ENCODE measurements at regions not wholly inside any gene's neighbourhood (a gene's known extent, or its start where the extent isn't known, plus 50 kb on each side); places are given as distances from the start of the nearest gene placed in this dataset.

DNA sequence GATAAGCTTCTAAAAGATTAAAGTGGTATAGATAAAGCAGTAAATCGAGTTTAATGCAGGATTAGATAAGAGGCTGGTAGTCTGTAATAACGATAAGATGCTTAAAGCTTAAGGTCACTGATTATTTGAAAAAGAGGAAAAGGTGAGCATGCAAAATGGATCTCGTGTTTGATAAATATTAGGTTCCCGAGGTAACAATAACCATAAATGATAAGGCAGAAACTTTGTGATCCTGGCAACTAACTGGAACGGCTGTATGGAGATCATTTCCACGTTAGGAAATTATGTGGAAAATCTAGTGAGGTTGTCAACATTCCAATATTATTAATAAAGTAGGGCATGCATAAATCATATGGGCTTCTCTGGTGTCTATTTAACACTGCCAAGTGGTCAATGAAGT is 255.5 kb downstream of the EFCAB11 start:
- Histone ChIP-seq H3K79me2 (ENCODE audit: insufficient read depth, low read length) (no peaks in the 10 kb centered on the region), H3K4me3 (ENCODE audit: low read depth, low read length, poor library complexity, severe bottlenecking) (no peak overlapping the region), H3K27ac (ENCODE audit: low read depth, low read length, poor library complexity, severe bottlenecking) (no peak overlapping the region), H3K4me1 (ENCODE audit: insufficient read depth, low read length, severe bottlenecking) (peaks cover 14% of the 10 kb centered on the region), H3K36me3 (ENCODE audit: insufficient read depth, low read length) (no peaks in the 10 kb centered on the region; the same call in 1 of the 2 replicates), H3K9ac (ENCODE audit: low read length) (no peak overlapping the region), H3K9me2 (ENCODE audit: low read depth, low read length) (no peaks in the 10 kb centered on the region), H3K4me2 (ENCODE audit: low read length) (no peak overlapping the region), H3K9me3 (ENCODE audit: low read length) (peaks cover 8% of the 10 kb centered on the region; the same call in 1 of the 2 replicates), H3K27me3 (ENCODE audit: insufficient read depth, low read length) (no peaks in the 10 kb centered on the region; the same call in 1 of the 2 replicates), H3F3A (ENCODE audit: insufficient read depth, low read length) (no peaks in the 10 kb centered on the region), H4K20me1 (ENCODE audit: insufficient read depth, low read length) (no peaks in the 10 kb centered on the region), H2AFZ (ENCODE audit: low read length) (no peak overlapping the region)
- no peak for TF ChIP-seq EZH2 (IDR thresholded peaks at IDR 0.05; ENCODE audit: borderline replicate concordance, low read length)
- TF ChIP-seq, protein P1, sequence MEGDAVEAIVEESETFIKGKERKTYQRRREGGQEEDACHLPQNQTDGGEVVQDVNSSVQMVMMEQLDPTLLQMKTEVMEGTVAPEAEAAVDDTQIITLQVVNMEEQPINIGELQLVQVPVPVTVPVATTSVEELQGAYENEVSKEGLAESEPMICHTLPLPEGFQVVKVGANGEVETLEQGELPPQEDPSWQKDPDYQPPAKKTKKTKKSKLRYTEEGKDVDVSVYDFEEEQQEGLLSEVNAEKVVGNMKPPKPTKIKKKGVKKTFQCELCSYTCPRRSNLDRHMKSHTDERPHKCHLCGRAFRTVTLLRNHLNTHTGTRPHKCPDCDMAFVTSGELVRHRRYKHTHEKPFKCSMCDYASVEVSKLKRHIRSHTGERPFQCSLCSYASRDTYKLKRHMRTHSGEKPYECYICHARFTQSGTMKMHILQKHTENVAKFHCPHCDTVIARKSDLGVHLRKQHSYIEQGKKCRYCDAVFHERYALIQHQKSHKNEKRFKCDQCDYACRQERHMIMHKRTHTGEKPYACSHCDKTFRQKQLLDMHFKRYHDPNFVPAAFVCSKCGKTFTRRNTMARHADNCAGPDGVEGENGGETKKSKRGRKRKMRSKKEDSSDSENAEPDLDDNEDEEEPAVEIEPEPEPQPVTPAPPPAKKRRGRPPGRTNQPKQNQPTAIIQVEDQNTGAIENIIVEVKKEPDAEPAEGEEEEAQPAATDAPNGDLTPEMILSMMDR (IDR thresholded peaks at IDR 0.05; ENCODE audit: low read length) = no peak

DNA sequence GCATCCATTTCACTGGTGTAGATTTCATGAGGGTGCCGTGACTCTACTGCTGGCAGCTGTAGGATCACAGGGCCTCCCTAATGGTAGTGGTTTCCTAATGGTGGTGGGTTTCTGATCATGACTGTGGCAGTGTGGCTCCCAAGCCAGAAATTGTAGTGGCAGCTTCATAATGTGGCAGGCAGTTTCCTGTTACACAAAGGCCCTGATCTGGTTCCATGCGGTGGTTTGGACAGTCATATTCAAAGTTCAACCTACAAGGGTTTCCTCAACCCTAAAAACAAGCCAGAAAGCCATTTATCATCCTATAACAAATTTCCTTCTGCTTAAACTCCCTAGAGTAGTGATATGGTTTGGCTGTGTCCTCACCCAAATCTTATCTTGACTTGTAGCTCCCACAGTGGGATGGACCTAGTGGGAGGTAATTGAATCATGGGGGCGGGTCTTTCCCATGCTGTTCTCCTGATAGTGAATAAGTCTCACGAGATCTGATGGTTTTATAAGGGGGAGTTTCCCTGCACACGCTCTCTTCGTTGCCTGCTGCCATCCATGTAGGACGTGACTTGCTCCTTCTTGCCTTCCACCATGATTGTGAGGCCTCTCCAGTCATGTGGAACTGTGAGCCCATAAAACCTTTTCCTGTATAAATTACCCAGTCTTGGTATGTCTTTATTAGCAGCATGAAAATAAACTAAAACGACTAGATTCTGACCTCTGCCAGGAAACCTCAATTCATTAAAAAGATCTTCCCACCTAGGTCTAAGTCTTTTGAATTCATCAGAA is 257.1 kb downstream of the EFCAB11 start:
- no peak for TF ChIP-seq EZH2 (IDR thresholded peaks at IDR 0.05; ENCODE audit: borderline replicate concordance, low read length)
- TF ChIP-seq, protein P1 (IDR thresholded peaks at IDR 0.05; ENCODE audit: low read length) = no peak
- Histone ChIP-seq H3F3A (ENCODE audit: insufficient read depth, low read length) (no peaks in the 10 kb centered on the region), H3K36me3 (ENCODE audit: insufficient read depth, low read length) (no peaks in the 10 kb centered on the region), H3K9ac (ENCODE audit: low read length) (no peak overlapping the region), H4K20me1 (ENCODE audit: insufficient read depth, low read length) (no peaks in the 10 kb centered on the region), H3K4me3 (ENCODE audit: low read depth, low read length, poor library complexity, severe bottlenecking) (no peak overlapping the region), H3K27me3 (ENCODE audit: insufficient read depth, low read length) (no peaks in the 10 kb centered on the region; the same call in 1 of the 2 replicates), H3K27ac (ENCODE audit: low read depth, low read length, poor library complexity, severe bottlenecking) (no peak overlapping the region), H3K4me1 (ENCODE audit: insufficient read depth, low read length, severe bottlenecking) (peaks cover 14% of the 10 kb centered on the region), H3K4me2 (ENCODE audit: low read length) (no peak overlapping the region), H3K79me2 (ENCODE audit: insufficient read depth, low read length) (no peaks in the 10 kb centered on the region), H3K9me2 (ENCODE audit: low read depth, low read length) (no peaks in the 10 kb centered on the region), H3K9me3 (ENCODE audit: low read length) (peaks cover 8% of the 10 kb centered on the region; the same call in 1 of the 2 replicates), H2AFZ (ENCODE audit: low read length) (no peak overlapping the region)

DNA sequence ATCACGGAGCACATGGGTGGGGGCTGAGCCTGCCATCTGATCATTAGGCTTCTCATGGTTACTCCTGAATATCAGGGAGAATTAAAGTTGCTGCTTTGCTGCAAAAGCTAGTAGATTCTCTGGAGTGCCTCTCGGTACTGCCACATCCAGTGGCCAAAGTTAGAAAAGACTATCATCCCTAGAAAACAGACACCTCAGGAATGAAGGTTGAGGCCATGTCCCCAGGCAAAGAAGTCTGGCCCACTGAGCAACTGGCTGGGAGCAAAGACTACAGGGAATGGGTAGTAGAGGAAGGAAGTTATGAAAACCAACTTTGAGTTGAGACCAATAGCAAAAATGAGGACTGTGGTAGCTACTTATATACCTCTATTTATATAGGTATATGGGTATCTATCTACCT is 258.7 kb downstream of the EFCAB11 start:
- peaks cover 3% of the 10 kb centered on the region for H3K4me1 ChIP-seq (ENCODE audit: insufficient read depth, low read length, severe bottlenecking)
- no peaks in the 10 kb centered on the region for H3K79me2 ChIP-seq (ENCODE audit: insufficient read depth, low read length)
- H4K20me1 ChIP-seq (ENCODE audit: insufficient read depth, low read length) = no peaks in the 10 kb centered on the region
- H3K36me3 ChIP-seq (ENCODE audit: insufficient read depth, low read length) = no peaks in the 10 kb centered on the region
- no peak overlapping the region for H3K27ac ChIP-seq (ENCODE audit: low read depth, low read length, poor library complexity, severe bottlenecking)
- TF ChIP-seq, protein P1 (IDR thresholded peaks at IDR 0.05; ENCODE audit: low read length) = no peak
- no peak for TF ChIP-seq EZH2 (IDR thresholded peaks at IDR 0.05; ENCODE audit: borderline replicate concordance, low read length)
- peaks cover 8% of the 10 kb centered on the region; the same call in 1 of the 2 replicates for H3K9me3 ChIP-seq (ENCODE audit: low read length)
- H2AFZ ChIP-seq (ENCODE audit: low read length) = no peak overlapping the region
- no peaks in the 10 kb centered on the region for H3F3A ChIP-seq (ENCODE audit: insufficient read depth, low read length)
- H3K27me3 ChIP-seq (ENCODE audit: insufficient read depth, low read length) = no peaks in the 10 kb centered on the region; the same call in 1 of the 2 replicates
- H3K9ac ChIP-seq (ENCODE audit: low read length) = no peak overlapping the region
- no peaks in the 10 kb centered on the region for H3K9me2 ChIP-seq (ENCODE audit: low read depth, low read length)
- no peak overlapping the region for H3K4me3 ChIP-seq (ENCODE audit: low read depth, low read length, poor library complexity, severe bottlenecking)
- no peak overlapping the region for H3K4me2 ChIP-seq (ENCODE audit: low read length)

All from OCI-LY1 (cell line).